Activated CD4-positive, alpha-beta memory T cell treated with anti-CD3 and anti-CD28 coated beads for 36 hours (primary cell): ENCODE measurements at regions not wholly inside any gene's neighbourhood (a gene's known extent, or its start where the extent isn't known, plus 50 kb on each side); places are given as distances from the start of the nearest gene placed in this dataset.

Experiments
- CTCF ChIA-PET: fragments of 350-600 bp; sonication (Branson Sonifier 250); formaldehyde crosslinking; loops from one replicate; lab custom pipeline; 2021; ENCODE audit warnings: antibody characterized with exemption, inconsistent platforms; lab: Charles Lee
- POLR2A ChIA-PET: fragments of 350-600 bp; sonication (Branson Sonifier 250); formaldehyde crosslinking; loops from one replicate; lab custom pipeline; 2021; ENCODE audit warnings: antibody characterized with exemption; lab: Charles Lee
- DNase-seq: peaks from one replicate; pipeline ENCODE4 v3.0.0-alpha.2; 2020
- H3K27ac Mint-ChIP-seq: one replicate; pipeline ENCODE4 v1.8.0; 2021; ENCODE audit warnings: mixed read lengths
- H3K27me3 Mint-ChIP-seq: one replicate; pipeline ENCODE4 v1.8.0; 2021; ENCODE audit warnings: mixed read lengths
- H3K36me3 Mint-ChIP-seq: one replicate; pipeline ENCODE4 v1.8.0; 2021; ENCODE audit warnings: mixed read lengths
- H3K4me1 Mint-ChIP-seq: one replicate; pipeline ENCODE4 v1.8.0; 2021; ENCODE audit warnings: low read depth, mixed read lengths
- H3K4me3 Mint-ChIP-seq: one replicate; pipeline ENCODE4 v1.8.0; 2021; ENCODE audit warnings: mild to moderate bottlenecking, mixed read lengths
- H3K9me3 Mint-ChIP-seq: one replicate; pipeline ENCODE4 v1.8.0; 2021; ENCODE audit warnings: mixed read lengths
- intact Hi-C: fragments of 100-400 bp; cut with micrococcal nuclease; formaldehyde crosslinking; loops from one replicate; pipeline ENCODE4 v1.15.1; 2023

DNA sequence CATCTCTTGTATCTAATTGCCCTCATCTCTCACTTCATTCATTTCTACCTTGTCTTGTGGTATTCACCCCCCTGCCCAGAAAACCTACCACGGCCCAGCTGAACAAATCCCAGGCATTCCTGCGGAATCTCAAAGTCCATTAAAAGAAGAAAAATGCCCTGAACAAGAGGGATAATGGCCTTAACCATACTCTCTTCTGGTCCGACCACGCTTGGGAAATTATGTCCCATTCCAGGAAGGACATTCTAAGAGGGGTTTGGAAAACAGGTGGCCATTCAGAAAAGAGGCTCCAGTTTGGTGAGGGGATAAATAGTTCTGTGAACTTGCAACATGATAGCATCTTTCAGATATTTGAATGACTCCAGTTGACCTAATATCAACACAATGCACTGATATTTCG, 349.9 kb upstream of the ZNF521 start:
- Mint-ChIP-seq H3K27me3 (no peaks in the 10 kb centered on the region), H3K4me1 (no peaks in the 10 kb centered on the region), H3K9me3 (no peaks in the 10 kb centered on the region), H3K36me3 (no peaks in the 10 kb centered on the region), H3K4me3 (no peak overlapping the region), H3K27ac (no peak overlapping the region)
- intact Hi-C loops: no loop called here
- no peak for DNase-seq
- ChIA-PET POLR2A (no interaction called here), CTCF (no interaction called here)

DNA sequence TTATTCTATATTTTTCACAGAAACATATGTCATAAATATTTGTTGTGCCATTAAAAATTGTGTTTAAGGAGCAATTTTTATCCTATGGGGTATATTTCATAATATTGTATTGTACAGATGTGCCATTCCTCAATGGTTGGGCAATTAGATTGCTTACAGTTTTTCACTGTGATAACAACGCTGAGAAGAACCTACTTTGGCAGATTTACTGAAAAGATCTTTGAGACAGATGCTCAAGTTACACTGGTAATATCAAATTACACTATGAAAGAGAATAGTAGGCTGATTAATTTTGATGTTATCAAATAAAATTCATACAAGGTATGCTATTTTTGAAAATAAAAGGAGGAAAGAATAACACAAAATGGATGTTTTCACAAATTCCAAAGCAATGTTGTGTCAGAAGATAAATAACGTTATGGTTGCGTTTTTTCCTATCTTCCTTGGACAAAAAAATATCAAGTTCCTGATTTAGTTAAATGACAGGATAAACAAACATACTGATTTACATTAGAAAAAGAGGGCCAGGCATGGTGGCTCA, 335.1 kb upstream of the ZNF521 start:
- H3K27me3 Mint-ChIP-seq: no peaks in the 10 kb centered on the region
- ChIA-PET CTCF (no interaction called here), POLR2A (no interaction called here)
- intact Hi-C loops: no loop called here
- no peak for DNase-seq
- H3K4me3 Mint-ChIP-seq: no peak overlapping the region
- no peaks in the 10 kb centered on the region for H3K36me3 Mint-ChIP-seq
- H3K27ac Mint-ChIP-seq: no peak overlapping the region
- H3K9me3 Mint-ChIP-seq: no peaks in the 10 kb centered on the region
- H3K4me1 Mint-ChIP-seq: no peaks in the 10 kb centered on the region

DNA sequence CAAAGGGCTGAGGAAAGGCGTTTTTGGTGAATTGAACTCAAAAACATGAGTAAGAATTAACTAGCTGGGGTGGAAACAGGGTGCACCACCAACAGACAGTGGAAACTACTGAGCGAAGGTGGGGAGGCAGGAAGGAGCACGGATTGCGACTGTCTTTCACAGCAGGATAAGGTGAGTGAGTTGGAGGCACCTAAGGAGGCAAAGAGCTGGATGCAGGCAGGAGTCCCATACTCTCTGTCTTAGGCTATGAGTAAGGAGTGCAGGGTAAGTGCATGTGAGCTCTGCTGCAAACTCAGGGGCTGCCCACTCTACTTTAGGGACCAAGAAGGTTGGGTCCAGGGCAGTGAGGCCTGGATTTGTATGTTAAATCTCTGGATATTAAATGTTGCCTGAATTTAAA, 333.1 kb upstream of the ZNF521 start:
- H3K9me3 Mint-ChIP-seq: no peaks in the 10 kb centered on the region
- no peak overlapping the region for H3K27ac Mint-ChIP-seq
- H3K36me3 Mint-ChIP-seq: no peaks in the 10 kb centered on the region
- no peak for DNase-seq
- POLR2A ChIA-PET: no interaction called here
- CTCF ChIA-PET: no interaction called here
- H3K4me3 Mint-ChIP-seq: no peak overlapping the region
- H3K27me3 Mint-ChIP-seq: no peaks in the 10 kb centered on the region
- no peaks in the 10 kb centered on the region for H3K4me1 Mint-ChIP-seq
- intact Hi-C loops: no loop called here

DNA sequence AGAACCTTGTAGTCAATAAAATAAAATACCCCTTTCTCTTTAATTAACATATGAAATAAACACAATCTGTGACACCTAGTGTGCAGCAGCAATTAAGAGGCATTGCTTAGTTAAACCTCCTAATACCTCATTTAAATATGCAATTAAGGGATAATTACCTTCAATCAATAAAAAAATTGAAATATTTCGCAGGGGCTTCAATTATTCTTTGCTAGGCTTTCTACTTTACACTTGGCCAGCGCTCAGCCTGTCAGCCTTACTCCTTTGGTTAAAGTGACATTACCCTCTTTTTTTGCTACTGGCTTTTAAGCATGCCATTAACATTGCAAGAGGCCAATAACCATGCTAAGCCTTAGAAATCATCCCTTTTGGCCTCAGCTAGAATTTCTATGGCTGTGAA, 327.5 kb upstream of the ZNF521 start:
- no peaks in the 10 kb centered on the region for H3K9me3 Mint-ChIP-seq
- no peak for DNase-seq
- no peaks in the 10 kb centered on the region for H3K27me3 Mint-ChIP-seq
- no peak overlapping the region for H3K27ac Mint-ChIP-seq
- H3K4me1 Mint-ChIP-seq: no peaks in the 10 kb centered on the region
- no peaks in the 10 kb centered on the region for H3K36me3 Mint-ChIP-seq
- no peak overlapping the region for H3K4me3 Mint-ChIP-seq
- ChIA-PET POLR2A (no interaction called here), CTCF (no interaction called here)
- intact Hi-C loops: no loop called here

DNA sequence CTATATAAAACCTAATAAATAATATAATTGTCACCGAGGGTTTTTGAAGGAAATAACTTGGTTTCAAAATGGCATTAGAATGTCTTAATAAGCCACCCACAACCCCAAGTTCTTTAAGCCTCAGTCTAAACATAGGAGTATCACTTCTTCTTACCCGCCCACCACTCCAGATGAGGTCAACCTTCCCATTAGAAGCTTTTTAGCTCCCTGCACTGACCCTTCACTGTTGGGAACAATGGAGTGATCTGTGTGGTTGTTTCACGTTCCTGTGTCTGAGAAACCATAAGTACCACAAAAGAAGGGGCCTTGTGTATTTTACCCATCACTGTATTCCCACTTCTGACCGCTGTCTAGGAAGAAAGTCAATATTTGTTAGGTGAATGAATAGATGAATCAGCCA, 326.3 kb upstream of the ZNF521 start:
- POLR2A ChIA-PET: no interaction called here
- no peak for DNase-seq
- Mint-ChIP-seq H3K9me3 (no peaks in the 10 kb centered on the region), H3K4me1 (no peaks in the 10 kb centered on the region), H3K27ac (no peak overlapping the region), H3K4me3 (no peak overlapping the region), H3K36me3 (no peaks in the 10 kb centered on the region), H3K27me3 (no peaks in the 10 kb centered on the region)
- intact Hi-C loops: no loop called here
- CTCF ChIA-PET: no interaction called here

DNA sequence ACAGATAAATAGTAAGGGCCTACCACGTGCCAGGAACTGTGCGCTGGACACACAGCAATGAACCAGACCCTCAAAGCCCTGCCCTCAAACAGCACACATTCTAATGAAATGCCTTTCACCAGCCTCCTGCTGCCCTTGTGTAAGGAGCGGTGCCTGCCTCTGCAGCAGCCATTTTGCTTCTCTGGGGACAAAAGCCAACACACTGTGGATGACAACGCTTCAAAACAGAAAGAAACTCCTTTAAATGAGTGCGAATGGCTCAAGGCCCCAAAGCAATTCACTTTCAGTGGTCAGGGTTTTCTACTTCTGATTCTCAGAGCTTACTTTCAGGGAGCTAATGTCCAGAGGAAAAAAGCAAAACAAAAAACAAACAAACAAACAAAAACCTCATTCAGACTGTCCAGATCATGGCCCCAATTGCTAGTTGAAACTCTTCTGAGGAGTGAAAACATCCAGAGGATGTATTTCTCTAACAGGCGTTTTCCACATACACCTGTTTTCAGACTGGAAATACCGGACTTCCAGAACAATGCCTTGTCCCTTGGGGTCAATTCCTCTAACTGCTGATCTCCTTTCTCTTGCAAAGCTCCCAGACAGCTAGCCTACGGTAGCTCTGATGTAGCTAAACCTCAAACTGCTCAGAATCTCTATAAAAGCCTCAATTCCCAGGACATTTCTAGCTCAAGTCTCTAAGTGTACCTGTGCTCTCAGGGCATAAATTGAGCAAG, 323.3 kb upstream of the ZNF521 start:
- CTCF ChIA-PET: no interaction called here
- Mint-ChIP-seq H3K9me3 (no peaks in the 10 kb centered on the region), H3K4me1 (no peaks in the 10 kb centered on the region), H3K27ac (no peak overlapping the region), H3K36me3 (no peaks in the 10 kb centered on the region), H3K27me3 (no peaks in the 10 kb centered on the region), H3K4me3 (no peak overlapping the region)
- no peak for DNase-seq
- intact Hi-C loops: no loop called here
- POLR2A ChIA-PET: no interaction called here

DNA sequence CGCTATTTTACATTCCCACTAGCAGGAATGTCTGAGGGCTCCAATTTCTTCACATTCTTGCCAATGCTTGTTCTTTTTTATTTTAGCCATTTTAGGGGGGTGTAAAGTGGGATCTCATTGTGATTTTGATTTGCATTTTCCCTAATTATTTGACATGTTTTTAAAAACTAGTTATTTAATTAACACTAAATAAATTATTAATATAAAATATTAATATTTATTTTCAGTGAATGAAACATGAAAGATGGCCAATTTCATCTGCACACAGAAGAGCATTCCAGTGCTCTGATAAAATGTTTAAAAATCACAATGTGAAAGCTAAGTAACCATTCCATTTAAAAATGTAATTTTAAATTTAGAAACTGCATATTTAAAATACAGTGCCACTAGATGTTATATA, 322.2 kb upstream of the ZNF521 start:
- Mint-ChIP-seq H3K27me3 (no peaks in the 10 kb centered on the region), H3K27ac (no peak overlapping the region), H3K36me3 (no peaks in the 10 kb centered on the region), H3K4me1 (no peaks in the 10 kb centered on the region), H3K4me3 (no peak overlapping the region), H3K9me3 (no peaks in the 10 kb centered on the region)
- DNase-seq: no peak
- intact Hi-C loops: no loop called here
- CTCF ChIA-PET: no interaction called here
- POLR2A ChIA-PET: no interaction called here

DNA sequence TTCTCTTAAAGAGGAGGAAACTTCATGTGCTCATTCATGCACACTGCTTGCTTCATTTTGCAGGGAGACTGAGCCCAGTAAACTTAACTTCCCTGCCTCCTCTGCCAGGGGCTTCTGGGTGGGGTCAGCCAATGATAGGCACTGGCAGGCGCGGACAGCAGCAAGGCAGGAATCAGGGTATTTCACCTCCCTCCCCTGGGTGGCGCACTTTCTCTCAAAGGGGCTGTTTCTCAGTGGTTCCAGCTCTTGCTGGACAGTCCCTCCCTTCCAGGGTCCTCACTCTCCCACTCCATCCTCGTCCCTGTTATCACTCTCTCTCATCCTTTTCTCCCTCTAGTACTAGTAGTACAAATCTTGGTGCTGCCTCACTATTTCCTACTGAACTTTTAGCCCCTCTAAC, 320.5 kb upstream of the ZNF521 start:
- no peak overlapping the region for H3K4me3 Mint-ChIP-seq
- ChIA-PET POLR2A (no interaction called here), CTCF (no interaction called here)
- intact Hi-C loops: no loop called here
- no peak overlapping the region for H3K27ac Mint-ChIP-seq
- H3K27me3 Mint-ChIP-seq: no peaks in the 10 kb centered on the region
- DNase-seq: no peak
- no peaks in the 10 kb centered on the region for H3K9me3 Mint-ChIP-seq
- no peaks in the 10 kb centered on the region for H3K4me1 Mint-ChIP-seq
- no peaks in the 10 kb centered on the region for H3K36me3 Mint-ChIP-seq

DNA sequence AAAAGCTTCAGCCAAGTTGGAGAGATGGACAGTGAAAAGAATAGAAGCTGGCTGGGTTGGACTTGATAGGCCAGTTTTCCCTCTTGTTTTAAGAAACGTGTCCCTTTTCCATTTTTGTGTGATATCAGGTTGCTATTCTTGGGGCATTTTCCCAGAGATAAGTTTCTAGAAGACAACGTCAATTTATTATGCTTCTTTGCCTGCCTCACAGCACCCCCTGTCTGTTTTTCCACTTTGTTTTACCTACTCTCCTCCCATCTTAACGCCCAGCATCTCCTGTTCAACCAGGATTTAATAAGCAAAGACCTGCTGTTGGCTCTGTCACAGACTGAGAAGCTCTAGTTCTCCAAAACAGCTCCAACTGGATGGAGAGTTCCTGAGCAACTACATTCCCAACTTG, 317.8 kb upstream of the ZNF521 start:
- intact Hi-C loops: no loop called here
- no peaks in the 10 kb centered on the region for H3K36me3 Mint-ChIP-seq
- H3K9me3 Mint-ChIP-seq: no peaks in the 10 kb centered on the region
- ChIA-PET POLR2A (no interaction called here), CTCF (no interaction called here)
- no peaks in the 10 kb centered on the region for H3K27me3 Mint-ChIP-seq
- no peak overlapping the region for H3K27ac Mint-ChIP-seq
- H3K4me1 Mint-ChIP-seq: no peaks in the 10 kb centered on the region
- no peak for DNase-seq
- H3K4me3 Mint-ChIP-seq: no peak overlapping the region

DNA sequence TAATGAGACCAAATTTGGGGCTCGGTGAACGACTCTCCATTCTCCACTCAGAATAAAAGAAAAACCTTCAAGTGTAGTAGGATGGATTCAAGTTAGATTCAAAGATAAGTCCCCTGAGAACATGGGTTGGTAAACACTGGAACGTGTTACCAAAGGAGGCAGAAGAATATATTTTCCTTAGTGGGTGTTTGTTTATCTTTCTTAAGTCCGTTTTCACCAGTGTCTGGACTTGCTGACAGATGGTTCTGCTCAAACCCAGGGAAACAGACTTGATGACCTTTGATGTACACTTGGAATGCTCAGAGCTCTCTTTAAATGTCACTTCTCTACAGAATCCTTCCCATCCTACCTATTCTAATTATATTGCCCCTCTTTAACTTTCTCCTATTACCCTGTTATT, 310.3 kb upstream of the ZNF521 start:
- H3K27me3 Mint-ChIP-seq: no peaks in the 10 kb centered on the region
- H3K27ac Mint-ChIP-seq: no peak overlapping the region
- CTCF ChIA-PET: no interaction called here
- POLR2A ChIA-PET: no interaction called here
- intact Hi-C loops: no loop called here
- H3K4me3 Mint-ChIP-seq: no peak overlapping the region
- H3K4me1 Mint-ChIP-seq: no peaks in the 10 kb centered on the region
- H3K36me3 Mint-ChIP-seq: no peaks in the 10 kb centered on the region
- H3K9me3 Mint-ChIP-seq: no peaks in the 10 kb centered on the region
- no peak for DNase-seq

DNA sequence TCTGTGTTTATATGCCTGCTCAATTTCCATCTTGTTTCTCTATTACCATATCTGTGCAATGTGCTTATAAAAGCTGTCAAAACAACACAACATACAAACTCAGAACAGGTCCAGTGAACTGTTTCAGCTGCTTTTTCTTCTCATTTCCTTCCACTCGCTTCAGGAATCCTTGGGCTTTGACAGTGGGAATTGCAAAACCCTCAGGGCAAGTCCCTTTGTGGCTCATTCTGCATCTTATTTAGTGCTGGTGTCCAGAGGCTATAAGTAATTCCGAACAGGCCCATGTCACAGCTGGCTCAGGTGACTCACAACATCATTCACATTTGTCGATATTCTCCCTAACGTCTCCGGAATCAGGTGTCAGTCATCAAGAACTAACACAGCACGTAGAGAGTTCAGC, 309.9 kb upstream of the ZNF521 start:
- DNase-seq: no peak
- Mint-ChIP-seq H3K27ac (no peak overlapping the region), H3K9me3 (no peaks in the 10 kb centered on the region), H3K36me3 (no peaks in the 10 kb centered on the region), H3K4me3 (no peak overlapping the region), H3K4me1 (no peaks in the 10 kb centered on the region), H3K27me3 (no peaks in the 10 kb centered on the region)
- intact Hi-C loops: no loop called here
- POLR2A ChIA-PET: no interaction called here
- CTCF ChIA-PET: no interaction called here

DNA sequence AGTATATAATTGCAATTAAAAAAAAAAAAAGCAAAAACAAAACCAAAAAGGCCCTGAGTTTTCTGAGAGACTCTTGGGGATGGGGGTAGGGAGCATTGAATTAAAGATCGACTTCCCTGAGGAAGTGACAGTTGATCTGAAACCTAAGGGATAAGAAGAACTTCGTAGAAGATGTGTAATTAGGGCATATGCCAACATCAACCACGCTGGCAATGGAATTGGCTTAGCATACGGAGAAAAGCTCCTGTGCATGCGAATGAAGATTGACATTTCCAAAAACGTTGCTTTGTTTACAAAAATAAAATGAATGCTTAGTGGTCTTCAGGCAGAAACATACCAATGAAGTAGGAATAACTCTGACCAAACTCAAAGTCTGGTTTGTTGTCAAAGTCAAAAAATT, 307.6 kb upstream of the ZNF521 start:
- no peak for DNase-seq
- Mint-ChIP-seq H3K4me1 (no peaks in the 10 kb centered on the region), H3K27ac (no peak overlapping the region), H3K36me3 (no peaks in the 10 kb centered on the region), H3K27me3 (no peaks in the 10 kb centered on the region), H3K4me3 (no peak overlapping the region), H3K9me3 (peaks cover 2% of the 10 kb centered on the region)
- ChIA-PET POLR2A (no interaction called here), CTCF (no interaction called here)
- intact Hi-C loops: no loop called here

DNA sequence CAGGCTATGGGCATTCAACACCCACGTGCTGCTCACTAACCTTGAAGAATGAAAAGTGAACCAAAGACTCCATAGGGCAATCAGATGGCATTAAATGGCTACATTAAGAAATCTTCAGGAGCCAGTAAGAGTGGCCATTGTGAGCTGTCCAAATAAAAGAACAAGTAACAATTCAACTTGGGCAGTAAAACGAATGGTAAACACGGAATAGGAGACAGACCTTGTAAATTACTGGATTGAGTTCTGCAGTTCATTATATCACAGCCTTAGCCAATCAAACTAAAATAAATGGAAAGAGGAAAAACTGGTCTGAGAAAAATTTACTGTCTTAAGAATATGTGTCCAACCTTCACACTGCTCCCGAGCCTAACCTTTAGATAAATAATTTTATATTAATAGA, 306.5 kb upstream of the ZNF521 start:
- DNase-seq: no peak
- ChIA-PET CTCF (no interaction called here), POLR2A (no interaction called here)
- Mint-ChIP-seq H3K36me3 (no peaks in the 10 kb centered on the region), H3K27me3 (no peaks in the 10 kb centered on the region), H3K9me3 (peaks cover 2% of the 10 kb centered on the region), H3K4me1 (no peaks in the 10 kb centered on the region), H3K27ac (no peak overlapping the region), H3K4me3 (no peak overlapping the region)
- intact Hi-C loops: no loop called here
